HL-60 (cell line): ENCODE measurements at regions not wholly inside any gene's neighbourhood (a gene's known extent, or its start where the extent isn't known, plus 50 kb on each side); places are given as distances from the start of the nearest gene placed in this dataset.
A peak's percentile ranks its signal among the peaks of the same experiment; 100 is the strongest.

Source experiments
- DNase-seq, 2 experiments: peaks; one replicate each; pipeline ENCODE4 v3.0.0-alpha.2; 2010 to 2020; ENCODE audit warnings: low read depth in 1 of 2, low spot score in 1 of 2
- H3K27ac ChIP-seq: fragments of 250-450 bp; sonication (Bioruptor Pico); replicated peaks from 2 replicates; pipeline ENCODE4 v1.5.1; 2020; ENCODE audit warnings: mild to moderate bottlenecking, moderate library complexity
- H3K27me3 ChIP-seq: fragments of 250-450 bp; sonication (Bioruptor Pico); 2 replicates; pipeline ENCODE4 v1.5.1; 2021; ENCODE audit warnings: mild to moderate bottlenecking, moderate library complexity; ENCODE audit not compliant: insufficient read depth, poor library complexity, severe bottlenecking
- H3K4me3 ChIP-seq: replicated peaks from 2 replicates; pipeline ENCODE4 v1.5.1; 2011; ENCODE audit warnings: mild to moderate bottlenecking, control low read depth, low read length; ENCODE audit not compliant: insufficient read depth
- CTCF ChIP-seq: IDR thresholded peaks from one replicate; pipeline ENCODE4 v1.5.1; 2011; ENCODE audit warnings: low read length, control low read depth, inconsistent platforms; ENCODE audit not compliant: insufficient read depth
- GABPA ChIP-seq: IDR thresholded peaks from 2 replicates; pipeline ENCODE4 v1.6.1; 2012; ENCODE audit warnings: low read depth
- POLR2AphosphoS5 ChIP-seq: IDR thresholded peaks from 2 replicates; pipeline ENCODE4 v1.6.1; 2012; ENCODE audit warnings: low read depth
- REST ChIP-seq: IDR thresholded peaks from 2 replicates; pipeline ENCODE4 v1.6.1; 2012; ENCODE audit warnings: low read depth; ENCODE audit not compliant: insufficient replicate concordance
- SPI1 ChIP-seq: IDR thresholded peaks from 2 replicates; pipeline ENCODE4 v1.6.1; 2012; ENCODE audit warnings: low read depth, mild to moderate bottlenecking, borderline replicate concordance

GRCh38 chr18:47627030-47627429 lies 303.4 kb downstream of the SMAD2 start:
- DNase-seq: no peak
- Histone ChIP-seq H3K27ac (no peak overlapping the region), H3K4me3 (no peak overlapping the region), H3K27me3 (peaks cover 9% of the 10 kb centered on the region)
- no peak for TF ChIP-seq CTCF
- peak; percentile 64 for TF ChIP-seq REST

GRCh38 chr18:47619771-47620448 lies 310.5 kb downstream of the SMAD2 start:
- TF ChIP-seq CTCF (no peak), REST (no peak), SPI1 (no peak), POLR2AphosphoS5 (no peak), GABPA (no peak)
- no peak overlapping the region for H3K4me3 ChIP-seq
- no peak overlapping the region for H3K27ac ChIP-seq
- peaks cover 8% of the 10 kb centered on the region for H3K27me3 ChIP-seq
- DNase-seq: no peak

GRCh38 chr18:47618758-47619157 lies 311.7 kb downstream of the SMAD2 start:
- DNase-seq: no peak
- no peak for TF ChIP-seq SPI1
- TF ChIP-seq POLR2AphosphoS5: no peak
- no peak for TF ChIP-seq GABPA
- TF ChIP-seq REST: no peak
- no peak for TF ChIP-seq CTCF
- Histone ChIP-seq H3K4me3 (no peak overlapping the region), H3K27ac (no peak overlapping the region), H3K27me3 (peaks cover 11% of the 10 kb centered on the region)
